Pancreas (tissue), 10 donors: ENCODE measurements at regions not wholly inside any gene's neighbourhood (a gene's known extent, or its start where the extent isn't known, plus 50 kb on each side); places are given as distances from the start of the nearest gene placed in this dataset.
"Not testable (repeated sequence)": the region's sequence is repeated elsewhere in the genome, so short reads cannot be mapped to it uniquely, and the experiment has no call there.

Experiments used
- ATAC-seq, 4 donors: fragments of 200-7000 bp; cut with Tn5 transposase; one replicate each; pipeline versions ENCODE4 v1.8.0 to v1.9.1; 2020; ENCODE audit warnings: mild to moderate bottlenecking in 4 of 4, moderate library complexity in 4 of 4
- DNase-seq, 6 donors: peaks; one replicate each; pipeline ENCODE4 v3.0.0-alpha.2; 2020
- FAIRE-seq: peaks from 2 replicates; lab custom pipeline; 2012; peaks lifted over from hg19 to GRCh38; lab: Jason Lieb, UNC
- H3K27ac ChIP-seq, 4 donors: fragments of 200-600 bp; sonication (generic); 1 replicate in 3 of 4; 2 replicates in 1 of 4; pipeline versions ENCODE4 v1.5.0 to v1.8.0; 2020
- H3K27me3 ChIP-seq, 4 donors: fragments of 200-600 bp; one replicate each; pipeline ENCODE4 v1.8.0; 2021
- H3K36me3 ChIP-seq, 3 donors: fragments of 200-600 bp; sonication (generic) in 1 of 3; one replicate each; pipeline versions ENCODE4 v1.5.0 to v1.8.0; 2020 to 2021
- H3K4me1 ChIP-seq, 3 donors: fragments of 200-600 bp; one replicate each; pipeline ENCODE4 v1.8.0; 2021
- H3K4me3 ChIP-seq, 4 donors: fragments of 200-600 bp; sonication (generic) in 2 of 4; one replicate each; pipeline versions ENCODE4 v1.5.0 to v1.8.0; 2020 to 2021
- H3K9me3 ChIP-seq, 4 donors: fragments of 200-600 bp; one replicate each; pipeline ENCODE4 v1.8.0; 2021
- WGBS, 2 donors: extraction: QIAGEN DNeasy Blood & Tissue Kit; methylation state at CpG; one replicate each; pipeline ENCODE4 v1.1.7; 2013; 5-methylcytosine and 5-hydroxymethylcytosine counted together
- intact Hi-C, 3 donors: fragments of 100-400 bp; cut with DNase I; formaldehyde crosslinking; loops; one replicate each; pipeline versions ENCODE4 v1.11.1 to v1.14.2; 2022
- TF ChIP-seq, protein P1 (sequence below), 4 donors: fragments of 200-600 bp; sonication (generic) in 3 of 4; IDR thresholded peaks; one replicate each; pipeline versions ENCODE4 v1.5.0 to v1.8.0; 2021; ENCODE audit warnings: antibody characterized with exemption in 4 of 4
- donor health status: healthy with polysubstance abuse.
- donor health status: DM: no; HTN: no; CAD: no; lungs with moderate emphysema.
- donor health status: DM: no; HTN: no; CAD: no.
- donor health status: control.
- donor health status: control.
- donor health status: Bipolar disorder and iron deficiency.
- donor health status: DM: yes; HTN: yes; CAD: no.
- donor health status: DM: no; HTN: no; CAD: no.
- donor health status: DM: no; HTN: no; CAD: no.
- donor health status: DM: yes; HTN: yes; CAD: no.

DNA sequence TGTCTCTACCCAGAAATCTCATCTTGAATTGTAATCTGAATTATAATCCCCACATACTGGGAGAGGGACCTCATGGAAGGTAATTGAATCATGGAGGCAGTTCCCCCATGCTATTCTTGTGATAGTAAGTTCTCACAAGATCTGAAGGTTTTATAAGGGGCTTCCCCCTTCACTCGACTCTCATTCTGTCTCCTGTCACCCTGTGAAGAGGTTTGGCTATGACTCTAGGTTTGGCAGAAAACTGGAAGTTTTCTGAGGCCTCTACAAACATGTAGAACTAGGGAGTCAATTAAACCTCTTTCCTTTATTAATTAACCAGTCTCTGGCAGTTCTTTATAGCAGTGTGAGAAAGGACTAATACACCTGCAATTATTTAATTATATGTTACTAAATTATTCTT is 125.2 kb upstream of the TGFBR2 start:
- TF ChIP-seq, protein P1, sequence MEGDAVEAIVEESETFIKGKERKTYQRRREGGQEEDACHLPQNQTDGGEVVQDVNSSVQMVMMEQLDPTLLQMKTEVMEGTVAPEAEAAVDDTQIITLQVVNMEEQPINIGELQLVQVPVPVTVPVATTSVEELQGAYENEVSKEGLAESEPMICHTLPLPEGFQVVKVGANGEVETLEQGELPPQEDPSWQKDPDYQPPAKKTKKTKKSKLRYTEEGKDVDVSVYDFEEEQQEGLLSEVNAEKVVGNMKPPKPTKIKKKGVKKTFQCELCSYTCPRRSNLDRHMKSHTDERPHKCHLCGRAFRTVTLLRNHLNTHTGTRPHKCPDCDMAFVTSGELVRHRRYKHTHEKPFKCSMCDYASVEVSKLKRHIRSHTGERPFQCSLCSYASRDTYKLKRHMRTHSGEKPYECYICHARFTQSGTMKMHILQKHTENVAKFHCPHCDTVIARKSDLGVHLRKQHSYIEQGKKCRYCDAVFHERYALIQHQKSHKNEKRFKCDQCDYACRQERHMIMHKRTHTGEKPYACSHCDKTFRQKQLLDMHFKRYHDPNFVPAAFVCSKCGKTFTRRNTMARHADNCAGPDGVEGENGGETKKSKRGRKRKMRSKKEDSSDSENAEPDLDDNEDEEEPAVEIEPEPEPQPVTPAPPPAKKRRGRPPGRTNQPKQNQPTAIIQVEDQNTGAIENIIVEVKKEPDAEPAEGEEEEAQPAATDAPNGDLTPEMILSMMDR (IDR thresholded peaks at IDR 0.05): no peak
- no peak for DNase-seq
- intact Hi-C loops: no loop called here
- H3K4me1 ChIP-seq: peaks cover 0 to under 1% (median 0%) of the 10 kb centered on the region in 3 donors
- WGBS, 2 donors: 59 to 60% methylated on average over 1 of the region's 1 CpG
- H3K36me3 ChIP-seq: no peaks in the 10 kb centered on the region
- H3K4me3 ChIP-seq: no peak overlapping the region
- no peak overlapping the region for H3K27ac ChIP-seq
- H3K27me3 ChIP-seq: no peaks in the 10 kb centered on the region
- FAIRE-seq: no peak
- no peaks in the 10 kb centered on the region for H3K9me3 ChIP-seq
- ATAC-seq: no peak

DNA sequence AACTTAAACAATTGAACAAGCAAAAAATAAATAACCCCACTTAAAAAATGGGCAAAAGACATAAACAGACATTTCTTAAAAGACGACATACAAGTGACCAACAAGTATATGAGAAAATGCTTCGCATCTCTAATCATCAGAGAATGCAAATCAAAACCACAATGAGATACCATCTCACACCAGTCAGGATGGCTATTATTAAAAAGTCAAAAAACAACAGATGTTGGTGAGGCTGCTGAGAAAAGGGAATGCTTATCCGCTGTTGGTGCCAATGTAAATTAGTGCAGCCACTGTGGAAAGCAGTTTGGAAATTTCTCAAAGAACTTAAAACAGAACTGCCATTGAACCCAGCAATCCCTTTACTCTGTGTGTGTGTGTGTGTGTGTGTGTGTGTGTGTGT is 122.2 kb upstream of the TGFBR2 start:
- 95 to 96% methylated on average over 3 of the region's 3 CpGs for WGBS, 2 donors
- H3K27me3 ChIP-seq, FAIRE-seq, H3K27ac ChIP-seq, H3K4me1 ChIP-seq, DNase-seq, H3K36me3 ChIP-seq, intact Hi-C loops, H3K4me3 ChIP-seq, ATAC-seq, H3K9me3 ChIP-seq: not testable (repeated sequence)

DNA sequence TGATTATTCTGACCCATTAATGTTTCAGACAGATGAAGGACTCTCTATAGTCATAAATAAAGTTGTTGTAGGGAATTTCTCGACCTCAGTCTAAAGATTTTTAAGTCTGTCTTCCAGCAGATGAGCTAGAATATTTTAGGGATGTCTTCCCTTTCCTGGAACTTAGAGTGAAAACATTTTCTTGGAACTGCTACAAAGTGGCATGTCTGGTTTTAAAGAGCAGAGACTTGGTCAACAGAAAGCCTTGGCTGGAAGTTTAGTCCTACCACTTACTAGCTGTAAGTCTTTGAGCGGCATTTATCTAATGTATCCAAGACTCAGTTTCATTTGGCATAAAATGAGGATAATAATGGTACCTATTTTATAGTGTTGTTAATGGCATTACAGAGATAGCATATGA is 120.0 kb upstream of the TGFBR2 start:
- ATAC-seq: no peak
- Histone ChIP-seq H3K27ac (no peak overlapping the region), H3K9me3 (no peaks in the 10 kb centered on the region), H3K4me1 (no peaks in the 10 kb centered on the region), H3K36me3 (no peaks in the 10 kb centered on the region), H3K27me3 (no peaks in the 10 kb centered on the region), H3K4me3 (no peak overlapping the region)
- no peak for DNase-seq
- intact Hi-C loops: no loop called here
- TF ChIP-seq, protein P1 (IDR thresholded peaks at IDR 0.05): no peak
- FAIRE-seq: no peak
- WGBS, 2 donors: 77 to 88% methylated on average over 2 of the region's 2 CpGs

DNA sequence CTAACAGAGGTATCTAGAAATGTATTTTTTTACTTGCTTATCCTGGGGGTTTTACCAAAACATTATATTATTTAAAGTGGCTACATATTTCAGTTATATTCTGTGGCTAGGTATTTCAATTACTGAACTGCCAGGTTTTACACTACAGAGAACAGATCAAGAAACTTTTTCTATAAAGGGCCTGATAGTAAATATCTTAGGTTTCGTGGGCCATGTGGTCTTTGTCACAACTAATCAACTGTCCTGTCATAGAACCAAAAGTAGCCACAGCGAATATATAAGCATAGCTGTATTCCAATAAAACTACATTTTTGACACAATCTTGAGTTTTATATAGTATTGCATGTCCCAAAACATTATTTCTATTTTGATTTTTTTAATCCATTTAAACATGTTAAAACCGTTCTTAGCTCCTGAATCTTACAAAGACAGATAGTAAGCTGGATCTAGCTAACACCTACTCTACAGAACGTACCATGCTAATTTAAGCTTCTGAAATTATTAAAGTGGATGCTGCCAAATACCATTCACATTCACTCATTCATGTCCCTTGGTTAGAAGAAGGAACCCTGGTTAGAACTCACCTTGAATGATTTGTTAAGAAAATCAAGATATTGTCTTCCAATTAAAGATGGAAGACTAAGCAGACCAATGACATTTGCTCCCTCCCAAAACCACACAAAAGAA is 118.2 kb upstream of the TGFBR2 start:
- Histone ChIP-seq H3K4me3 (no peak overlapping the region), H3K4me1 (no peaks in the 10 kb centered on the region), H3K36me3 (no peaks in the 10 kb centered on the region), H3K9me3 (no peaks in the 10 kb centered on the region), H3K27me3 (no peaks in the 10 kb centered on the region), H3K27ac (no peak overlapping the region)
- DNase-seq (no peak), FAIRE-seq (no peak), ATAC-seq (no peak)
- TF ChIP-seq, protein P1 (IDR thresholded peaks at IDR 0.05): no peak
- intact Hi-C loops: no loop called here
- WGBS, 2 donors: 88 to 94% methylated on average over 4 of the region's 4 CpGs

DNA sequence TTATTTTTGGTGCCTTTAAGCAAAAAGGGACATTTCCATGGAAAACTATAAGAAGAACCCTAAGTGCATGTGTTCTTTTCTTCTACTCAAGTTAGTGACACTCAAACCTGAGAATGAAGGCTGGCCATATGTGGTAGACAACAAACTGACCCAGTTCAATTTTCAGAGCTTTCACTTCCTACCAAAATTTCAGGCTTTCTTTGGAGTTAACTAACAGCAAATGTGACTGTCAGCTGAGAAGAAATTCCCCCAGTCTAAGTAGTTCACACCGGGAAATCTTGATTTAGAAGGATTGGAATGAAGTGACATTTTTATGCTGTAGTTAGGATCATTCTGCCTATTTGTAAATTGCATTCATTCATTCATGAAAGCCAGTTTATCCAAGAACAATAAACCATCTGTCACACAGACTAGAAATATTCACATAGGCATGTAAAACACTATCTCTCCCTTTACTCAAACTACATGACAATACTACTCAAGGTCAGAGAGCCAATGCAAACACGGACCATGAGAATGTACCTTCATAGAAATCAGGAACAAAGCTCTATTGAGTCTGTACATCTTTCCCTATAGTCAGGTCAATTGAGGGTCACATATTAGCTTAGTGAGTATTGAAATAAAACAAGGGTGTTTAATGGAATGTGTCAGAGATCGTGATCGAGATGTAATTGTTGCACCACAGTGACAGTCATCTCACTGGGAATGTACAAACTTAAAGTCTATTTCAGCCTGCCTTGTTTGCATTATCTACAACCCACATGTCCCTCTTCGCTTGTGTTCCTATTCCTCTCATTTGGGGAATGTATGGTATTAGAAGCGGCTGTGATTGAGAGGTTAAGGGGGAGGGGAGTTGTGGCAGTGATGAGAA is 113.8 kb upstream of the TGFBR2 start:
- no peak for FAIRE-seq
- TF ChIP-seq, protein P1 (IDR thresholded peaks at IDR 0.05): no peak
- ATAC-seq: no peak
- no peak overlapping the region for H3K27ac ChIP-seq
- no peak for DNase-seq
- no peaks in the 10 kb centered on the region for H3K9me3 ChIP-seq
- no peaks in the 10 kb centered on the region for H3K4me1 ChIP-seq
- no peaks in the 10 kb centered on the region for H3K27me3 ChIP-seq
- intact Hi-C loops: no loop called here
- no peaks in the 10 kb centered on the region for H3K36me3 ChIP-seq
- no peak overlapping the region for H3K4me3 ChIP-seq
- 57 to 59% methylated on average over 6 of the region's 6 CpGs for WGBS, 2 donors
